ENCODE measurements at regions not wholly inside any gene's neighbourhood (a gene's known extent, or its start where the extent isn't known, plus 50 kb on each side); places are given as distances from the start of the nearest gene placed in this dataset.

DNA sequence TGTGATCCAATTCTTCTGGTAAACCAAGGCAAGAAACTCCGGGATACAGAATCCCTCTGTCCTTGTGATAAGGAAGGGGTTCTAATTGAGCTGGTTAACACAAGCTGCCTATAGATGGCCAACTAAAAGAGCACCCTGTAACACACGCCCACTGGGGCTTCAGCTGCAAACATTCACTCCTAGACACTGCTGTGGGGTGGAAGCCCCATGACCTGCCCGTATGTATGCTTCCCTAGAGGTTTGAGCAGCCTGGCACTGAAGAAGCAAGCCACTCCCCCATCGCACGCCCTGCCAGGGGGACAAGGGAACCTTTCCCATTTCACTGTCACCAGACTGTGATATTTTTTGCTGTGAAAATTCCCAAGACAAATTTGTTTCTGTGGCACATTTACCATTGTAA lies 516.9 kb upstream of the GOLIM4 start:
- no peaks in the 10 kb centered on the region for H3K9me3 ChIP-seq
- DNase-seq (ENCODE audit: low spot score in 2 of 2): no peak
- TF ChIP-seq, protein P1, sequence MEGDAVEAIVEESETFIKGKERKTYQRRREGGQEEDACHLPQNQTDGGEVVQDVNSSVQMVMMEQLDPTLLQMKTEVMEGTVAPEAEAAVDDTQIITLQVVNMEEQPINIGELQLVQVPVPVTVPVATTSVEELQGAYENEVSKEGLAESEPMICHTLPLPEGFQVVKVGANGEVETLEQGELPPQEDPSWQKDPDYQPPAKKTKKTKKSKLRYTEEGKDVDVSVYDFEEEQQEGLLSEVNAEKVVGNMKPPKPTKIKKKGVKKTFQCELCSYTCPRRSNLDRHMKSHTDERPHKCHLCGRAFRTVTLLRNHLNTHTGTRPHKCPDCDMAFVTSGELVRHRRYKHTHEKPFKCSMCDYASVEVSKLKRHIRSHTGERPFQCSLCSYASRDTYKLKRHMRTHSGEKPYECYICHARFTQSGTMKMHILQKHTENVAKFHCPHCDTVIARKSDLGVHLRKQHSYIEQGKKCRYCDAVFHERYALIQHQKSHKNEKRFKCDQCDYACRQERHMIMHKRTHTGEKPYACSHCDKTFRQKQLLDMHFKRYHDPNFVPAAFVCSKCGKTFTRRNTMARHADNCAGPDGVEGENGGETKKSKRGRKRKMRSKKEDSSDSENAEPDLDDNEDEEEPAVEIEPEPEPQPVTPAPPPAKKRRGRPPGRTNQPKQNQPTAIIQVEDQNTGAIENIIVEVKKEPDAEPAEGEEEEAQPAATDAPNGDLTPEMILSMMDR (IDR thresholded peaks at IDR 0.05): no peak
- intact Hi-C loops (cut with DNase I): no loop called here
- H3K4me1 ChIP-seq: no peaks in the 10 kb centered on the region
- no peaks in the 10 kb centered on the region for H3K36me3 ChIP-seq
- H3K4me3 ChIP-seq: no peak overlapping the region
- H3K27ac ChIP-seq: no peak overlapping the region
- H3K27me3 ChIP-seq: no peaks in the 10 kb centered on the region

GRCh38 chr3:168611826-168612225 lies 516.1 kb upstream of the GOLIM4 start:
- TF ChIP-seq, protein P1 (IDR thresholded peaks at IDR 0.05): no peak
- no peak for DNase-seq (ENCODE audit: low spot score in 2 of 2)
- Histone ChIP-seq H3K27me3 (no peaks in the 10 kb centered on the region), H3K27ac (no peak overlapping the region), H3K4me1 (no peaks in the 10 kb centered on the region), H3K36me3 (no peaks in the 10 kb centered on the region), H3K4me3 (no peak overlapping the region), H3K9me3 (no peaks in the 10 kb centered on the region)
- intact Hi-C loops (cut with DNase I): no loop called here

GRCh38 chr3:168608926-168609325 lies 513.2 kb upstream of the GOLIM4 start:
- intact Hi-C loops (cut with DNase I): no loop called here
- Histone ChIP-seq H3K27ac (no peak overlapping the region), H3K27me3 (no peaks in the 10 kb centered on the region), H3K4me1 (no peaks in the 10 kb centered on the region), H3K4me3 (no peak overlapping the region), H3K9me3 (no peaks in the 10 kb centered on the region), H3K36me3 (no peaks in the 10 kb centered on the region)
- TF ChIP-seq, protein P1 (IDR thresholded peaks at IDR 0.05): no peak
- DNase-seq (ENCODE audit: low spot score in 2 of 2): no peak

DNA sequence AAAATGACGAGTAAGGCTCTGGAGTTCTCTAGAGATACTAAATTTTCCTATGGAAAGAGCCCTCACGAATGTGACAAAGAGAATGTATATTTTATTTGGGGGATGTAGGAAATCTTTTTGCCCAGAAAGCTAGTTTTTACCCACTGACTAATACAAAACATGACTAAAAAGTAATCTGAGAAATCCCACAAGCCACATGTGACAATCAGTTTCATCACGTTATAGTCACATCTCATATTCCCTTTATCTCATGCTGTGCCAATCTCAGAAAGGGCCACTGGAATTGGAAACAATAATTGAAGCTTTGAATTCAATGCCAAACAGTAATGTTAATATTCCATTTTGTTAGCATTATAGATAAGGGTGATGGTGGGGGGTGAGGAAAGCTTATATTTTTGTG lies 509.0 kb upstream of the GOLIM4 start:
- Histone ChIP-seq H3K36me3 (no peaks in the 10 kb centered on the region), H3K9me3 (no peaks in the 10 kb centered on the region), H3K27ac (no peak overlapping the region), H3K27me3 (no peaks in the 10 kb centered on the region), H3K4me1 (no peaks in the 10 kb centered on the region), H3K4me3 (no peak overlapping the region)
- intact Hi-C loops (cut with DNase I): no loop called here
- no peak for DNase-seq (ENCODE audit: low spot score in 2 of 2)
- TF ChIP-seq, protein P1 (IDR thresholded peaks at IDR 0.05): no peak

- H3K36me3 ChIP-seq: no peaks in the 10 kb centered on the region
- TF ChIP-seq, protein P1 (IDR thresholded peaks at IDR 0.05): no peak
- H3K4me1 ChIP-seq: no peaks in the 10 kb centered on the region
- no peaks in the 10 kb centered on the region for H3K9me3 ChIP-seq
- H3K4me3 ChIP-seq: no peak overlapping the region
- DNase-seq (ENCODE audit: low spot score in 2 of 2): no peak
- no peaks in the 10 kb centered on the region for H3K27me3 ChIP-seq
- intact Hi-C loops (cut with DNase I): no loop called here
- H3K27ac ChIP-seq: no peak overlapping the region
Measured at GRCh38 chr3:168598250-168598649, 502.5 kb upstream of the GOLIM4 start.

GRCh38 chr3:168596175-168596823 lies 500.6 kb upstream of the GOLIM4 start:
- H3K4me1 ChIP-seq: no peaks in the 10 kb centered on the region
- H3K9me3 ChIP-seq: no peaks in the 10 kb centered on the region
- intact Hi-C loops (cut with DNase I): no loop called here
- H3K36me3 ChIP-seq: no peaks in the 10 kb centered on the region
- TF ChIP-seq, protein P1 (IDR thresholded peaks at IDR 0.05): no peak
- H3K4me3 ChIP-seq: no peak overlapping the region
- H3K27ac ChIP-seq: no peak overlapping the region
- no peak for DNase-seq (ENCODE audit: low spot score in 2 of 2)
- no peaks in the 10 kb centered on the region for H3K27me3 ChIP-seq
